GM21381 (cell line): ENCODE measurements at regions not wholly inside any gene's neighbourhood (a gene's known extent, or its start where the extent isn't known, plus 50 kb on each side); places are given as distances from the start of the nearest gene placed in this dataset.
"Not testable (repeated sequence)": the region's sequence is repeated elsewhere in the genome, so short reads cannot be mapped to it uniquely, and the experiment has no call there.

ENCODE experiments used
- ATAC-seq: cut with Tn5 transposase; IDR thresholded peaks from one replicate; pipeline ENCODE4 v1.9.1; 2021; ENCODE audit warnings: mild to moderate bottlenecking, moderate library complexity; ENCODE audit not compliant: unreplicated experiment

DNA sequence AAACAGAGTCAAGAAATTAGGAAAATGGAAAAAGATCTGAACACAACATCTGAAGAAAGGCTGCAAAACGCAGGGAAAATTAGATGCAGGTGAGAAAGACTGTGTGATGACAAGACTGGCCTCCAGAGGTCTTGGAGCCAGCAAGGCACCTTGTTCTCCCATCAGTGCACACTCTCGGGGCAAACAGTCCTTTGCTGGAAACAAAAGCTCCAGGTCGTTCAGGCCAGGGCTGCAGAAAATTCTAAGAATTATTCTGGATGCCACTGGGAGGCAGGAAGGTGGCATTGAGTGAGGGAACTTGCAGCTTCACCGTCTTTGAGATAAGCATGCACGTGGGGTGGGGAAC, 219.9 kb upstream of the SSTR4 start:
- no peak for ATAC-seq

DNA sequence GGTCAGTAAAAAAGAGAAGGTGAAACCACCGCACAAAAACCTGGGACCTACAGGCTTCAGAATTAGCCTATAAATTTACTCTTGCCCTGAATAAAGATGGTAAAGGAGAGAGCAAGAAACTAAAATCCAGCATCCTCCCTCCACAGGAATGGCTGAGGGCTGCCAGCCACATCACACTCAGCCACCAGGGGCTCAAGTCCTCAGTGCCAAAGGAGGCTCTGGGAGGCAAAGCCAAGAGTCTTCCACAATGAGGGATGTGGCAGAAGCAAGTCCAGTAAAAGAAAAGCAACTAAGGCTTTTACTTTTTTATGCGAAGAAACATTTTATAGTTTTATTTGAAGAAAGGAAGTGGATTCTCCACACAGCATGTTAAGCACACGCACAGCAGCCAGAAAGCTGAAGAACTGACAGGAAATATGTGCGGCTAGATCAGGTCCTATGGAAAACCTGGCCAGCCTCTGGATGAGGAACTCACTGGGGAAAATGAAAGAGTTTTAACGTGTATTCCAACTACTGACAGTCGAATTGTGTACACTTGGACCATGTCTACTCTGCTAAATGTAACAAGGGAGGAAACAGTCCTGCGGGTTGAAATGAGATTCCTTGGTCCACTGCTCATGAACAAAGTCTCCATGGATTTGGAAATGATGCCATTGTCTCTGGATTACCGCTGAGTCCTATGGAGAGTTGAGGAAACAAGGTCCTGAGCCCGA, 219.4 kb upstream of the SSTR4 start:
- no peak for ATAC-seq

DNA sequence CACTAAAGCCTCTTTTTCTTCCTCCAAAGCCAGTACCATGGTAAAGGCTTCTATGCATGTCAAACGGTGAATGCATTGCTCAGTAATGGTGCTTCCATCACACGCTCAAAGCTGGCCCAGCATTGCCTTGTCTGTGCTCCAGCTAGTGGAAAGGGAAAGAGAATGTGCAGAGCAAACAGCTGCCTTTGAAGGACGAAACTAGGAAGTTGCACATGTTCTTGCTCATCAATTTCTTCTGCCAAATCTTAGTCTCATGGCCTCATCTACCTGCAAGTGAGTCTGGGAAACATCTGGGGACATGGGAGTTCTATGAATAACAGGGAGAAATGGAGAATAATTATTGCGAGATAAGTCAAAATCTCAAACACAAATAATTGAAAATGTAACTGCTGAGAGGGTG, 216.5 kb upstream of the SSTR4 start:
- ATAC-seq, result no peak

DNA sequence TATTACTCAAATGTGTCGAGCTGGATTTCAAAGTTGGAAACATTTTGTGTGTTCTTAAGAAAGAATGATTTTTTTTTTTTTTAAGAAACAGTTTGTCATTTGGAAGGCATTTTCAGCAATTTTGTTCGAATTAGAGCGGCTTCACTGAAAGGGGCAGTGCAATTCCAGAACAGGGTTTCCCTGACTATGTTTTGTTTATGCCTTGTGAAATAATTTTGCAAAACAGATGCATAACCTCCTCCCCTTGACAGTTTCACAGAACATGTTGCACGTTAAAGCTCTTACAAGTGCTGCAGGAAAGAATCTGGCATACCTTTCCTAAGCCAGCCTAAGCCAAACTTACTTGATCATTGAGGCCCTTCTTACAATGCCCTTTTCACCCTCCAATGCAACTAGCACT, 216.0 kb upstream of the SSTR4 start:
- no peak for ATAC-seq

DNA sequence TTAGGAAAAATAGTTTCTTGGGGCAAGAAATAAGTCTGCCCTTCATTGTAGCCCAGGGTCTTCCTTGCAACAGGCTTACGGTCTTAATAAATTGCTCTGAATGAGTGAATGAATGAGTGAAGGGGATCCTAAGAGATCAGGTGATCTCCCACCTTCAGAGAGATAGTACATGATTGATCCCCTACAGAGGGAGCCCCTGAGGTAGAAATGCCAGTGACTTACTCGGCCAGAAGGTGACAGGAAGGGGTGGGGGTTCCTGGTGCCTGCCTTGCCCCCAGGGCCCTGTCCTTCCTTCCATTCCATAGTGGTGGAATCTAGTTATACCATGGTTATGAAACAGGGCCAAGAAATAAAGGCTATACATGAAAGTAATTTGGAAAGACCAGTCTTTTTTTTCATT, 215.3 kb upstream of the SSTR4 start:
- ATAC-seq, result no peak

DNA sequence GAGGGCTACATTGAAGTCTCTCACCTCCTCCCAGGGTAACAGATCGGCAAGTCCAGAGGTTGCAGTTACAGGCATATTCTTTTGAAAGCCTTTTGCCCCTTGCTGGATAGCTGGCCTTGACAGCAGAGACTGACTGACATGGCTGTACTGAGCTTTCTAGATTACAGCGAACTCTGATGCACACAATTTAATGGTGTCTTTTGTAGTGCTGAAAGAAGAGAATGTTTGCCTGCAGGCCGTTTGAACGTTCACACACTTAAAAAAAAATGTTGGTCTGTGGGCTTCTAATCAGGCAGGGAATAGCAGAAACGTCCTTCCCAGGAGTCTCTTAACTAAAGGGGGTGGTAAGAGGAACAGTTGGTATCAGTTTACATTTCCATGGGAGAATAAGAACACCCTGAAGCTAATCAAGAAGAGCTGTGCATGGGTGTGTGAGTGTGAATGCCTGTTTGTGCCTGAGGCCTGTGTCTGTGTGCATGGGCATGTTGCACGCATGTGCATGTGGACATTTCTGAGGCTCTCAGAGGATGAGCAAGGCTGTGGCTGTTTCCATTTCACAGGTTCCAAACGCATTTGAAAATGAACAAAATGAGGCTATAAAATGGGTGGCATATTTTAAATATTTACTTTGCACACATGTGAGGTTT, 213.9 kb upstream of the SSTR4 start:
- no peak for ATAC-seq

DNA sequence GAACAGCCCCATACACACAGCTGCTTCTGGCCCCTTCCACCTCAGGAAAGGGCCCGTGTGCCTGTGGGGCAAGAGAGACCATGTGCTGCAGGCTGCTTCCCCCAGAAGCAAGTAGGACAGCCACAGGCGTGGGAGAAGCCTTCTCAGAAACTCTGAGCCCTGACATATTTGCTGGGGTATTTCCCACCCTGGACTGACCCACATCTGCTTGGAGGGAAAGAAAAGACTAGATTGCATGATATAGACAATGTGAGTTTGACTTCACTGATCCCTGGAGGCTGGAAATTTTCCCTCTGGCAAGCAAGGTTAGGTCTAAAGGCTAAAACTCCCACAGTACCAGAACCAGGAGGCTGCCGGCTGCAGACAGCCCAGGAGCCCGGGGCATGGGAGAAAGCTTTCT, 213.3 kb upstream of the SSTR4 start:
- ATAC-seq, result no peak

DNA sequence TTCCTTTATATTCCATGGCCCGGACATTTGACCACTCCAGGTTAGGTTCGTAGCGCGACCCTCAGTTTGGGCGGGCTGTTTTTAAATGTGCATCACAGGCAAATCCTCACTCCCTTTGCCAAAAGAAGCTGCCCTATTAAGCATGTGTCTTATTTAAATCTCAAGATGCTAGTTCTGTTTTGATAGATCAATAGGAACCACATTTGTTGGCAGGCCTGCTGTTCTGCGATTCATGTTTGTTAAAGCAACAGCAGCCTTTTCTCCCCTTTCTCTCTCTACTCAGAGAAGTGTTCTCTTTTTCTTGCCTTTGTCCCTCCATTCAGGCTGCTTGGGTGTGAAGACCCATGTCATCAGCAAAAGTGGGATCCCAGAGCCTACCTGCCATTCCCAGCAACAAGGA, 212.0 kb upstream of the SSTR4 start:
- ATAC-seq, result no peak

DNA sequence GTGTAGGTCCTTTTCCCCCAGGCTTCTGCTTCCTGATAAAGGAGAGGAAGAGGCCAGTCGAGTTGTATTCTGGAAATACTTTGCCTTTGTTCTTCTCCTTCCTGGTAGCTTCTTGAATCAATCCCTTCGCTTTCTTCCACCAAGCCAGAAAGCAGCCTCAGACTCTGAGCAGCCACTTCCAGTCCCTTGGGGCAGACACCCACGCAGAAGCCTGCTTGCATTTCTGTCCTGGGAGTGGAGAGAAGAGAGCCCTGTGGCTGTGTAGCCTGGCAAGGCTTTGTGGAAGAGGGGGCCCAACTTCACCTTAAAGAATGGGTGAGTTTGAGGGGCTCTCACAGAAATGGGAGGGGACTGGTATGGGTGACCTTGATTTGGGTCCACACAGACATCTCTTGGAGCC, 211.0 kb upstream of the SSTR4 start:
- no peak for ATAC-seq

DNA sequence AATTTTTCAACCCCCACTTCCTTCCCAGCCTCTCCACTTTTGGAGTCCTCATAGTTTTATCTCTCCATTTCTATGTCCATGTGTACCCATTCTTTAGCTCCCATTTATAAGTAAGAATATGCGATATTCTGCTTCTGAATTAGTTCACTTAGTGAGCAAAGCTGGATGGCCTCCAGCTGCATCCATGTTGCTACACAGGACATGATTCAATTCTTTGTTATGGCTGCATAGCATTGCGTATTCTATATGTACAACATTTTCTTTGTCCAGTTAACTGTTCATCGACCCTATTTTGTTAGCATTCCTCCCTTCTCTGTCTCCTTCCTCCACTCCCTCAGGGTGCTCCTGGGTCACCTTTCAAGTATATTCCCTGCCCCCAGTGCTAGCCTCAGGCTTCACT, 210.0 kb upstream of the SSTR4 start:
- ATAC-seq, result no peak

DNA sequence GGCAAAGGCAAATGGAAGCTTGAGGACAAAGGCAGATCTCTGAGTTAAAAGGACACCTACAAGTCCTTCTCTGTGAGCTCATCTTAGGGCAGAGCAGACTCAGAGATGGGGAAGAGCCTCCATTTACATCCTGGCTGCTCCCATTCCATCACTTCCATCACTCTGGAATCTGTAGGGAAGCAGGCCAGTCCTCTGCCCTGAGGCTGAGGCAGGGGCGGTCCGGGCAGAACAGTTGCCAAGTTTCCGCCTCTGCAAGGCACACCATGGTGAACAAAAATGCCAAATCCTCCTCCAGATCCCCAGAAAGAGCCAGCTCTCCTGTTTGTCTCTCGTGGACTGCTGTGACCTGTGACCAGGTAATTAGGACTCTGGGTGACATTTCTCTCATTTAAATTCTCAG, 209.6 kb upstream of the SSTR4 start:
- ATAC-seq, result no peak

DNA sequence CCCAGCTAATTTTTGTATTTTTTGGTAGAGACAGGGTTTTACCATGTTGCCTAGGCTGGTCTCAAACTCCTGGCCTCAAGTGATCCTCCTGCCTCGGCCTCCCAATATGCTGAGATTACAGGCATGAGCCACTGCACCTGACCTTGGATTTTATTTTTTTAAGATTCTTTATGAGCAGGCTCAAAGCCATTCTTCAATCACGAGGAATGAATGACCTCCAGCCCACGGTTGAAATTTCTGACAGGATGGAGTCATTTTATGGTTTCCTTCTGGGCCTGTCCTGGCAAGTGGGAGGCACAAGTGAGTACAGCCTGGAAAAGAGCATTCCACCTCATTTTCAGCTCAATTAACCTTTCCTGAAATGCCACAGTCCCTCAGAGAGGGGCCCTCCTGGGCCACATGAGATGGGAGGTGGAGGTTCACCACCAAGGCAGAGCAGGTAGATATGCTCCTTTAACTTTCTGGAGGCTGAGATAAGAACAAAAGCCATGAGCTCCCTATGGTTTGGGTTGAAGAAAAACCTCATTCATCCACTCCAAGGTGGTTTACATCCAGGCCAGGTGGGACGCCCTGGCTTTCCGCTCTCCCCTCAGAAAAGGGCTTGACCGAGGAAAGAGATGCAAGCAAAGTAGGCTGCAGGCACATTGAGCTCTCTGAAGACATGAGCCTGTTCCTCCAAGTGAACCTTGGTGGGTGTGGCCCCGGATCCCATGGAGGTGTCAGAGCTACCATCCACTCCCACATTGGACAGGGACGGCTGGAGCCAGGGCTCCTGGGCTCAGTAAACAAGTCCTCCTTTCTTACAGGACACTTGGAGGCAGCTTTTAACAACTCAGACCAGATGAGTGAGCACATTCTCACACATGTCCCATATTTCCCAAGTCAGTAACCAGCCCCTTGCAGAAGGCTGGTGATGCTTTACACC, 208.5 kb upstream of the SSTR4 start:
- no peak for ATAC-seq

DNA sequence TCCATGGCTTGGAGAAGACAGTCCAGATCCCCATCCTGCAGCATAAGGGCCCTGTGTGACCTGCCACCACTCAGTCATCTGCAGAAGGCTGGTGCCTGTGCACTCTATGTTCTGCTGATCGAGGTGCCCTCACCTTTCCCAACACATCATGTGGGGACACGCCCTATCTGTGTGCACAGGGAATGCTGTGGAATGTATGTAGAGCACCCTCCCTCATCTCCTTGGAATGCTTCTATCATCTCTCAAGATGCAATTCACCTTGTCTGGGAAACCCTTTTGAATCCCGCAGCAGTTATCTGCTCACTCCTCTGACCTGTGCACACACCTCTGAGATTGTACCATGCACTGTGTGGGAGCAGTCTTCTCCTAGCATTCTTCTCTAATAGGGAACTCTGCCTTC, 207.2 kb upstream of the SSTR4 start:
- ATAC-seq, result no peak

DNA sequence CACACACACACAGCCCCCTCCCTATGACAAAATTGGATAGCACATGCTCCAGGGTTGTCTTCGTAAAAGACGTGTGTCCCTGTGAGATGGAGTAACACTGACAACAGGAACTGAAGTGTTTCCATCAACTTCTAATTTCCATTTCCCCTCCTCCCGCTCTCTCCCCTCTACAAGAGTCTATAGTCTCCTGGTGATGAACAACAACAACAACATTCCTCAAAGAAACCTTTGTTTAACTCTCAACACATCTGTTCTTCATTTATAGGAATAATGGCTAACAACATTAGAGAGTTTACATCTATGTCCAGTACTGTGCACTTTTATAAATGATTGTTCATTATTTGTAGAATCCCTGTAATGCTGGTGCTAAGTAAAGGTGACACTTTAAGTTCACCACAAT, 205.8 kb upstream of the SSTR4 start:
- ATAC-seq, result no peak

DNA sequence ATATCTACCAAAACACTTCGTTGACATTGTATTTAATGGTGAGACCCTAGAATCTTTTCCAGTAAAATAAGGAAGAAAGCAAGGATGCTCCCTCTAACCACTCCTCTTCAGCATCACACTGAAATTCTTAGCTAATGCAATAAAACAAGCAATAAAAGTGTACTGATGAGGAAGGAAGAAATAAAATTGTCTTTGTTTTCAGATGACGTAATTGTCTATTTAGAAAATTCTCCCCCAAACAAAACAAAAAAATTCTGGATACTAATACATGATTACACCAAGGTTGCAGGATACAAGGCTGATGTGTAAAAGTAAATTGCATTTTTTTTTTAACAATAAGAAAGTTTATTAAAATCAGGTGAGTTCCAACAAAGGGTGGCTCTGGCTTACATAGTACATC, 205.0 kb upstream of the SSTR4 start:
- no peak for ATAC-seq

DNA sequence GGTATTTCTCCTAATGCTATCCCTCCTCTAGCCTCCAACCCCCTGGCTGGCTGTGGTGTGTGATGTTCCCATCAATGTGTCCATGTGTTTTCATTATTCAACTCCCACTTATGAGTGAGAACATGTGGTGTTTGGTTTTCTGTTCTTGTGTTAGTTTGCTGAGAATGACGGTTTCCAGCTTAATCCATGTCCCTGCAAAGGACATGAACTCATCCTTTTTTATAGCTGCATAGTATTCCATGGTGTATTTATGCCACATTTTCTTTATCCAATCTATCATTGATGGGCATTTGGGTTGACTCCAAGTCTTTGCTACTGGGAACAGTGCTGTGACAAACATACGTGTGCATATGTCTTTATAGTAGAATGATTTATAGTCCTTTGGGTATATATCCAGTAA, 204.4 kb upstream of the SSTR4 start:
- ATAC-seq, result not testable (repeated sequence)

DNA sequence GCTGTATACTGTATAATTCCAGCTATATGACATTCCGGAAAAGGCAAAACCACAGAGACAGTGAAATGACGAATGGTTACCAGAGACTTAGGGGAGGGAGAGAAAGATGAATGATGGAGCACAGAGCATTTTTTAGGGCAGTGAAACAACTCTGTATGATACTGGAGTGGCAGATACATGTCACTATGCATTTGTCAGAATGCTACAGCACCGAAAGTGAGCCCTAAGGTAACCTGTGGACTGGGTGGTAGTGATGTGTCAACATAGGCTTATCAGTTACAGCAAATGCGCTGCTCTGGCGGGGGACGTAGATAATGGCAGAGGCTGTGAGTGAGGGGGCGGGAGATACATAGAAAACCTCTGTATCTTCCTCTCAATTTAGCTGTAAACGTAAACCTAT, 201.3 kb upstream of the SSTR4 start:
- ATAC-seq, result no peak

DNA sequence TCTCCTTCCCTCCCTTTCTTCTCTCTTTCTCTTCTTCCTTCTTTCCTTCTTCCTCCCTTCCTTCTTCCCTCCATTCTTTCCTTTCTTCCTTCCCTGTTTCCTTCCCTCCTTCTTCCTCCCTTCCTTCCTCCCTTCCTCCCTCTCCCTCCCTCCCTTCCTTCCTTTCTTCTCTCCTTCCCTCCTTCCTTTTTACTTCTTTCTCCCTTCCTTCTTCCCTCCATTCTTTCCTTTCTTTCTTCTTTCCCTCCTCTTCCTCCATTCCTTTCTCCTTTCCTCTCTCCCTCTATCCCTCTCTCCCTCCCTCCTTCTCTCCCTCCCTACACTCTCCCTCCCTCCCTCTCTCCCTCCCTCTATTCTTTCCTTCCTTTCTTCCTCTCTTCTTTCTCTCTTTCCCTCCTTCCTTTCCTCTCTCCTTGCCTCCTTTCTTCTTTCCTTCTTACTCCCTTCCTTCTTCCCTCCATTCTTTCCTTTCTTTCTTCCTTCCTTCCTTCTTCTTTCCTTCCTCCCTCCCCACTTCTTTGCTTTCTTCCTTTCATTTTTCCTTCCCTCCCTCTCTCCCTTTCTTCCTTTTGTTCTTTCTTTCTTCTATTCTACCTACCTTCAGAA, 200.4 kb upstream of the SSTR4 start:
- no peak for ATAC-seq

DNA sequence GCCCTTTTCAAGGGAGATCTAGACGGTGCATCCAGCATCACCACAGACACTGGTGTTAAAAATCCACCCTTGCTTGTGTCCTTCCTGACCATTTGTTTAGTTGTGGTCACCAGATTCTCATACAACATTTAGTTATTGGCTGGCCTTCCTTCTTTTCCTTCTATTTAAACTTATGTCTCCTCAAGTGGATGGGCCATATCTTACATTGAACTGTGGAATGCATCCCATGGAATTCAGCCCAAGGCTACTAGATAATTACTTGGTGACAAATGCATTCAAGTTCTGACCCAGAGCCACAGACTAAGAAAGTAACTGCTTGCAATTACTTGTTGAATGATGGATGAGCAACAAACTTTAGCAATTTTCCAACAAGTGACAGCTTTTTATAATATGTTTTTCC, 198.9 kb upstream of the SSTR4 start:
- ATAC-seq, result no peak

DNA sequence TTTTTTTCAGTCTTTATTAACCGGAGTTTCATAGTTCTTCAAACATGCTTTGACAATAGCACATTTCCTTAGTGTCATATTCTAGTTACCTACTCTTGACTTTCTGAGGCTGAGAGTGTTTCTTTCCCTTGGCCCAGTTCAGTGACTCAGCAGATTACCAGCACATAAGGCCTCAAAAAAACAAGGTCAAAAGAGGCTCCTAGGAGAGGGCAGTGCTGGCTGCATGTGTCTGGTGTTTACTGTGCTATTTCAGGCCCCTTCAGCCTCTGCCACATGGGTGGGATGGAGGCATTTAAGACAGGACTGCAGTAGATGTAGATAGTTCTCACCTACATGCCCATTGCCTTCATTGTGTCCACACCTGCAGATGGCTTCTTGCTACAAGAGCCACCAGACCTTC, 198.2 kb upstream of the SSTR4 start:
- no peak for ATAC-seq

DNA sequence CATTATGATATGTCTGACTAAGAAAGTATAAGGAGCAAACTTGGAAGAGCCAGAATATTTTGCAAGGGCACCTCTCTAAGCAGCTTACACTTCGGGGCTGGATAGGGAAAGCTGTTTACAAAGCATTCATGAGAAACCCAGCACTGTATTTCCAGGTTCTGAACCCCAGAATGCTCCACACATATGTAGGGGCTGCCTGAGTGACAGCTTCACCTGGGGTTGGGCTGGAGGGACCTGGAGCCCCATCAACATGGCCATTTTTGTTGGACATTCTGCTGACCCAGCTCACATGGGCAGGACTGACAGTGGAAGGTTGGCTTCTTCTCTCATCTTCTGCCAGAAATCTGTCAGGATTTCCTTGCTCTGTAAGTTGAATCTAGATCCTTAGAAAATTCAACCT, 197.1 kb upstream of the SSTR4 start:
- no peak for ATAC-seq

DNA sequence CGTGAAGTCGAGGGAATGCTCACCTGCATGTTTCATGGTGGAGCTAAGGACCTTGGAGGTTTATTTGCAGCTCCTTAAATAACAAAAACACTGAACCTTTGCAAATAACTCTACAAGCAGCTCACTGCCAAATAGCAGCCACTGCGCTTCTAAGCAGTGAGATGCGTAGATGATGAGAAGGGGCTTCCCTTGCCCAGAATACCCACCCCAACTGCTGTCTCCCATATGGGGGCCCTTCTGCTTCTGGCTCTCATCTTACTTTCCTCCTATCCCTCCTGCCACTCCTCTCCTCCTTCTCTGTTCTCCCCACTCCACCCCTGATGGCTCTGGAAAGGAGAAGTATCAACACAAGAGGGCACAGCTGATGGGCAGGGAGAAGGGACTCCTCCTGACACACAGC, 193.3 kb upstream of the SSTR4 start:
- no peak for ATAC-seq
